IMR-90 (cell line): ENCODE measurements at regions not wholly inside any gene's neighbourhood (a gene's known extent, or its start where the extent isn't known, plus 50 kb on each side); places are given as distances from the start of the nearest gene placed in this dataset.
A peak's percentile ranks its signal among the peaks of the same experiment; 100 is the strongest.

Source experiments
- ATAC-seq: fragments of 200-7000 bp; cut with Tn5 transposase; 2 replicates; pipeline ENCODE4 v1.9.1; 2020; ENCODE audit warnings: low read depth, mild to moderate bottlenecking, moderate library complexity
- BruUV-seq: library from RNA; stranded (reverse); fragments of 400-500 nt; replicated peaks from 2 replicates; lab custom pipeline; 2021; lab: Mats Ljungman, UMichigan
- CTCF ChIA-PET: fragments of 300-600 bp; formaldehyde crosslinking; extraction: SDS; loops from one replicate; lab custom pipeline; 2021; ENCODE audit warnings: antibody characterized with exemption; lab: Yijun Ruan, JAX
- POLR2A ChIA-PET: fragments of 300-600 bp; sonication (Branson Sonifier 250); formaldehyde crosslinking; loops from one replicate; lab custom pipeline; 2022; ENCODE audit warnings: antibody characterized with exemption; ENCODE audit not compliant: unreplicated experiment; lab: Charles Lee
- DNase-seq: peaks from one replicate; pipeline ENCODE4 v3.0.0; 2013
- H2AFZ ChIP-seq: replicated peaks from 2 replicates; pipeline ENCODE3; 2013; ENCODE audit warnings: low read length, mild to moderate bottlenecking; ENCODE audit not compliant: poor library complexity
- H2AK5ac ChIP-seq: 2 replicates; pipeline ENCODE4 v1.6.1; 2013; ENCODE audit warnings: low read depth, low read length, inconsistent platforms
- H2AK9ac ChIP-seq: replicated peaks from 2 replicates; pipeline ENCODE3; 2013; ENCODE audit warnings: mild to moderate bottlenecking, low read depth, low read length, moderate library complexity; ENCODE audit not compliant: poor library complexity
- H2BK120ac ChIP-seq: 2 replicates; pipeline ENCODE4 v1.6.1; 2013; ENCODE audit warnings: low read depth, low read length, inconsistent platforms
- H2BK15ac ChIP-seq: 3 replicates; pipeline ENCODE4 v1.6.1; 2013; ENCODE audit warnings: low read depth, low read length, inconsistent platforms
- H2BK20ac ChIP-seq: 2 replicates; pipeline ENCODE4 v1.6.1; 2013; ENCODE audit warnings: low read depth, mild to moderate bottlenecking, inconsistent platforms, low read length, moderate library complexity
- H2BK5ac ChIP-seq: 2 replicates; pipeline ENCODE4 v1.6.1; 2013; ENCODE audit warnings: mild to moderate bottlenecking, low read depth, low read length, inconsistent platforms; ENCODE audit not compliant: poor library complexity, severe bottlenecking
- H3K14ac ChIP-seq: replicated peaks from 2 replicates; pipeline ENCODE4 v1.6.1; 2013; ENCODE audit warnings: low read depth, low read length, inconsistent platforms
- H3K18ac ChIP-seq: 2 replicates; pipeline ENCODE4 v1.6.1; 2013; ENCODE audit warnings: low read depth, low read length, control low read depth
- H3K23ac ChIP-seq: 2 replicates; pipeline ENCODE4 v1.6.1; 2013; ENCODE audit warnings: low read depth, low read length, inconsistent platforms
- H3K27ac ChIP-seq: 2 replicates; pipeline ENCODE4 v1.5.1; 2013; ENCODE audit warnings: mild to moderate bottlenecking, control low read depth, low read length; ENCODE audit not compliant: insufficient read depth
- H3K27me3 ChIP-seq: 2 replicates; pipeline ENCODE4 v1.6.1; 2013; ENCODE audit warnings: low read length; ENCODE audit not compliant: control insufficient read depth, insufficient read depth
- H3K36me3 ChIP-seq: 2 replicates; pipeline ENCODE4 v1.6.1; 2013; ENCODE audit warnings: low read length, mixed read lengths; ENCODE audit not compliant: control insufficient read depth, insufficient read depth
- H3K4ac ChIP-seq: 2 replicates; pipeline ENCODE4 v1.6.1; 2013; ENCODE audit warnings: low read depth, low read length, inconsistent platforms
- H3K4me1 ChIP-seq: 2 replicates; pipeline ENCODE4 v1.6.1; 2013; ENCODE audit warnings: low read length, mixed read lengths; ENCODE audit not compliant: control insufficient read depth, insufficient read depth
- H3K4me2 ChIP-seq: 2 replicates; pipeline ENCODE4 v1.6.1; 2013; ENCODE audit warnings: low read depth, mild to moderate bottlenecking, control low read depth, low read length, moderate library complexity
- H3K4me3 ChIP-seq: 2 replicates; pipeline ENCODE4 v1.5.1; 2013; ENCODE audit warnings: low read depth, mild to moderate bottlenecking, control low read depth, low read length, moderate library complexity; ENCODE audit not compliant: insufficient read depth
- H3K56ac ChIP-seq: 2 replicates; pipeline ENCODE4 v1.6.1; 2013; ENCODE audit warnings: low read length, inconsistent platforms; ENCODE audit not compliant: insufficient read depth; ENCODE audit errors: extremely low read depth
- H3K79me1 ChIP-seq, 2 experiments: 2 replicates each; pipeline ENCODE4 v1.6.1; 2013; ENCODE audit warnings: low read length in 2 of 2, inconsistent platforms in 1 of 2, low read depth in 1 of 2
- H3K9ac ChIP-seq: 2 replicates; pipeline ENCODE4 v1.6.1; 2013; ENCODE audit warnings: low read depth, low read length, control low read depth
- H3K9me1 ChIP-seq: 2 replicates; pipeline ENCODE4 v1.6.1; 2013; ENCODE audit warnings: low read length, inconsistent platforms; ENCODE audit not compliant: insufficient read depth
- H3K9me3 ChIP-seq: 2 replicates; pipeline ENCODE4 v1.6.1; 2013; ENCODE audit warnings: low read length; ENCODE audit not compliant: control insufficient read depth, insufficient read depth
- H4K20me1 ChIP-seq: 2 replicates; pipeline ENCODE4 v1.6.1; 2013; ENCODE audit warnings: low read length, inconsistent platforms; ENCODE audit not compliant: insufficient read depth
- H4K5ac ChIP-seq: 2 replicates; pipeline ENCODE4 v1.6.1; 2013; ENCODE audit warnings: mild to moderate bottlenecking, low read depth, low read length, control low read depth
- H4K8ac ChIP-seq, 2 experiments: 2 replicates each; pipeline ENCODE4 v1.6.1; 2013; ENCODE audit warnings: low read depth in 2 of 2, low read length in 2 of 2, control low read depth in 1 of 2, inconsistent platforms in 1 of 2
- H4K91ac ChIP-seq: 2 replicates; pipeline ENCODE4 v1.6.1; 2013; ENCODE audit warnings: low read depth, low read length, inconsistent platforms; ENCODE audit not compliant: insufficient read depth
- CHD1 ChIP-seq: IDR thresholded peaks from 2 replicates; pipeline ENCODE4 v1.6.1; 2012; ENCODE audit warnings: low read depth, low read length, improper control_type of control experiment
- POLR2A ChIP-seq: IDR thresholded peaks from 2 replicates; pipeline ENCODE4 v1.6.1; 2012; ENCODE audit warnings: mild to moderate bottlenecking, low read depth, low read length
- RAD21 ChIP-seq: IDR thresholded peaks from 2 replicates; pipeline ENCODE4 v1.6.1; 2012; ENCODE audit warnings: low read length, improper control_type of control experiment
- SMC3 ChIP-seq: fragments of 150-350 bp; IDR thresholded peaks from 2 replicates; pipeline ENCODE4 v1.6.1; 2016; ENCODE audit warnings: low read depth, mild to moderate bottlenecking, antibody characterized with exemption, low read length, moderate library complexity
- WGBS, 2 experiments: methylation state at CpG; one replicate each; pipeline versions ENCODE4 v1.1.5 to v1.1.7; 2013; ENCODE audit warnings: missing lambda C conversion rate in 2 of 2; ENCODE audit not compliant: insufficient read length in 1 of 2; ENCODE audit errors: extremely low coverage in 2 of 2; 5-methylcytosine and 5-hydroxymethylcytosine counted together
- dilution Hi-C: fragments of 300-500 bp; cut with HindIII; formaldehyde crosslinking; loops from one replicate; pipeline ENCODE4 v1.14.3; 2018; ENCODE audit warnings: low sequenced_read_pairs; ENCODE audit not compliant: unreplicated experiment
- in situ Hi-C: fragments of 300-500 bp; cut with MboI; formaldehyde crosslinking; loops from 3 replicates; pipeline ENCODE4 v1.14.3; 2019; ENCODE audit warnings: low sequenced_read_pairs, inconsistent platforms, mixed read lengths
- intact Hi-C: fragments of 100-400 bp; cut with micrococcal nuclease; formaldehyde crosslinking; loops from 2 replicates; pipeline ENCODE4 v1.10.0; 2022

DNA sequence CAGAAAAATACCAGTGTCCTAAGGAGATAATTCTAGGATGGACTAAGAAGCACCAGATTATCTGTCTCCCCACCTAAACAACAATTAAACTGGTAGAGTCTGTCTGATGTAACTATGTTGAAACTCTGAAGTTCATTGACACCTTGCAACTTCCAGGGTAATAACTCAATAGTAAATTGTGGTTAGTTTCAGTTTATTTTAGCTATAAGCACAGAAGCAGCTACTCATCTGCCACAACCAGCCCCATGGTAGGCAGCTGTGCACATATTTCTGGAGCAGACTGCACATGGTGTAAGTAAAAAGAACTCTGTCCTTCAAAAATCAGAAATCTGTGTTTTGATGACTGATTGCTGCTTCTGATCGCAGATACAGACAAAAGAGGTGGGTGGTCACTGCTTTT, 852.1 kb downstream of the CDH11 start:
- no peak overlapping the region for H2AFZ ChIP-seq

More for the DNA sequence above, 852.1 kb downstream of the CDH11 start:
- no peaks in the 10 kb centered on the region for H3K4me1 ChIP-seq
- H3K4ac ChIP-seq = no peak overlapping the region
- TF ChIP-seq SMC3 = no peak
- TF ChIP-seq POLR2A = no peak
- TF ChIP-seq RAD21 = no peak
- no peak for TF ChIP-seq CHD1
- POLR2A ChIA-PET = no interaction called here
- H2BK15ac ChIP-seq = no peak overlapping the region
- H4K91ac ChIP-seq = no peak overlapping the region
- no peak overlapping the region for H3K56ac ChIP-seq
- H3K36me3 ChIP-seq = no peaks in the 10 kb centered on the region
- no peak overlapping the region for H2AK9ac ChIP-seq
- H4K20me1 ChIP-seq = no peaks in the 10 kb centered on the region
- no peak overlapping the region for H3K14ac ChIP-seq
- WGBS, 2 experiments = no CpG with 5 or more reads among the region's 1 CpG
- in situ Hi-C loops (no loop called here), intact Hi-C loops (no loop called here), dilution Hi-C loops (no loop called here)
- no peak overlapping the region for H4K5ac ChIP-seq
- no peak overlapping the region for H2AK5ac ChIP-seq
- no peak overlapping the region for H2BK120ac ChIP-seq
- no peak overlapping the region for H3K18ac ChIP-seq
- no peak overlapping the region for H3K9ac ChIP-seq
- H3K79me1 ChIP-seq = no peaks in the 10 kb centered on the region
- no peaks in the 10 kb centered on the region for H3K27me3 ChIP-seq
- no peak overlapping the region for H3K27ac ChIP-seq
- H3K9me1 ChIP-seq = no peaks in the 10 kb centered on the region
- no TSS peak for BruUV-seq
- H4K8ac ChIP-seq = no peak overlapping the region
- peak; percentile 44; the same call in 1 of the 2 replicates for ATAC-seq
- H2BK20ac ChIP-seq = no peak overlapping the region
- H2BK5ac ChIP-seq = no peak overlapping the region
- H3K9me3 ChIP-seq = no peaks in the 10 kb centered on the region
- CTCF ChIA-PET = no interaction called here
- peak; percentile 19 for DNase-seq
- no peak overlapping the region for H3K4me2 ChIP-seq
- H3K4me3 ChIP-seq = no peak overlapping the region
- no peak overlapping the region for H3K23ac ChIP-seq
